H9 (cell line): ENCODE measurements at regions not wholly inside any gene's neighbourhood (a gene's known extent, or its start where the extent isn't known, plus 50 kb on each side); places are given as distances from the start of the nearest gene placed in this dataset.

Experiments
- DNase-seq: peaks from one replicate; pipeline ENCODE4 v3.0.0-alpha.2; 2017
- H2AFZ ChIP-seq: one replicate; pipeline ENCODE4 v1.6.1; 2013; ENCODE audit warnings: mild to moderate bottlenecking, low read length, control low read depth, moderate library complexity
- H2AK5ac ChIP-seq: 2 replicates; pipeline ENCODE4 v1.6.1; 2013; ENCODE audit warnings: low read length, control low read depth, mixed read lengths; ENCODE audit not compliant: insufficient read length
- H2BK120ac ChIP-seq: one replicate; pipeline ENCODE4 v1.6.1; 2013; ENCODE audit warnings: low read depth, mild to moderate bottlenecking, low read length, control low read depth, inconsistent platforms; ENCODE audit not compliant: poor library complexity, severe bottlenecking
- H2BK12ac ChIP-seq: 2 replicates; pipeline ENCODE4 v1.6.1; 2013; ENCODE audit warnings: low read length, control low read depth, mixed read lengths, low read depth; ENCODE audit not compliant: insufficient read length
- H2BK15ac ChIP-seq: 2 replicates; pipeline ENCODE4 v1.6.1; 2013; ENCODE audit warnings: low read depth, low read length, control low read depth
- H2BK20ac ChIP-seq: one replicate; pipeline ENCODE4 v1.6.1; 2013; ENCODE audit warnings: low read depth, mild to moderate bottlenecking, low read length, control low read depth, inconsistent platforms; ENCODE audit not compliant: poor library complexity, severe bottlenecking
- H2BK5ac ChIP-seq: 2 replicates; pipeline ENCODE4 v1.6.1; 2013; ENCODE audit warnings: low read length, control low read depth, mixed read lengths; ENCODE audit not compliant: insufficient read length
- H3K14ac ChIP-seq: 2 replicates; pipeline ENCODE4 v1.6.1; 2013; ENCODE audit warnings: low read length, control low read depth; ENCODE audit not compliant: insufficient read depth
- H3K18ac ChIP-seq: 2 replicates; pipeline ENCODE4 v1.6.1; 2013; ENCODE audit warnings: low read depth, mild to moderate bottlenecking, mixed read lengths, low read length, control low read depth; ENCODE audit not compliant: insufficient read length
- H3K23ac ChIP-seq: 2 replicates; pipeline ENCODE4 v1.6.1; 2013; ENCODE audit warnings: low read length, control low read depth, mixed read lengths, low read depth; ENCODE audit not compliant: insufficient read length
- H3K23me2 ChIP-seq: 2 replicates; pipeline ENCODE4 v1.6.1; 2013; ENCODE audit warnings: low read depth, mild to moderate bottlenecking, mixed read lengths, low read length, control low read depth; ENCODE audit not compliant: insufficient read length, poor library complexity, severe bottlenecking
- H3K27ac ChIP-seq: 2 replicates; pipeline ENCODE4 v1.5.1; 2013; ENCODE audit warnings: low read length, control low read depth, mixed read lengths, low read depth; ENCODE audit not compliant: insufficient read length
- H3K27me3 ChIP-seq: 2 replicates; pipeline ENCODE4 v1.6.1; 2013; ENCODE audit warnings: low read length, control low read depth, inconsistent platforms; ENCODE audit not compliant: insufficient read depth
- H3K4ac ChIP-seq: 2 replicates; pipeline ENCODE4 v1.6.1; 2013; ENCODE audit warnings: low read depth, mild to moderate bottlenecking, control low read depth, inconsistent platforms, low read length, moderate library complexity
- H3K4me1 ChIP-seq: 2 replicates; pipeline ENCODE4 v1.6.1; 2013; ENCODE audit warnings: low read length, control low read depth, inconsistent platforms; ENCODE audit not compliant: insufficient read depth
- H3K4me2 ChIP-seq: 2 replicates; pipeline ENCODE4 v1.6.1; 2013; ENCODE audit warnings: low read length, control low read depth, mixed read lengths; ENCODE audit not compliant: insufficient read length, insufficient read depth
- H3K56ac ChIP-seq: 2 replicates; pipeline ENCODE4 v1.6.1; 2013; ENCODE audit warnings: low read depth, mild to moderate bottlenecking, mixed read lengths, low read length, control low read depth; ENCODE audit not compliant: insufficient read length
- H3K79me1 ChIP-seq: 2 replicates; pipeline ENCODE4 v1.6.1; 2013; ENCODE audit warnings: low read depth, mild to moderate bottlenecking, moderate library complexity, low read length, control low read depth, inconsistent platforms; ENCODE audit not compliant: insufficient read depth, poor library complexity, severe bottlenecking
- H3K79me2 ChIP-seq: 2 replicates; pipeline ENCODE4 v1.6.1; 2013; ENCODE audit warnings: low read length, control low read depth, inconsistent platforms; ENCODE audit not compliant: insufficient read depth
- H3K9ac ChIP-seq: 2 replicates; pipeline ENCODE4 v1.6.1; 2013; ENCODE audit warnings: low read length, control low read depth, mixed read lengths; ENCODE audit not compliant: insufficient read length; ENCODE audit errors: extremely low read depth
- H3K9me3 ChIP-seq: one replicate; pipeline ENCODE4 v1.6.1; 2013; ENCODE audit warnings: low read depth, low read length, inconsistent platforms; ENCODE audit not compliant: control insufficient read depth
- H3T11ph ChIP-seq: one replicate; pipeline ENCODE4 v1.6.1; 2013; ENCODE audit warnings: mild to moderate bottlenecking, low read length, control low read depth, inconsistent platforms
- H4K20me1 ChIP-seq: one replicate; pipeline ENCODE4 v1.6.1; 2013; ENCODE audit not compliant: control insufficient read depth, insufficient read length, insufficient read depth
- H4K5ac ChIP-seq: 2 replicates; pipeline ENCODE4 v1.6.1; 2013; ENCODE audit warnings: low read depth, mild to moderate bottlenecking, mixed read lengths, low read length, control low read depth; ENCODE audit not compliant: insufficient read length
- H4K8ac ChIP-seq: replicated peaks from 2 replicates; pipeline ENCODE4 v1.6.1; 2013; ENCODE audit warnings: low read length, control low read depth, mixed read lengths, low read depth; ENCODE audit not compliant: insufficient read length
- H4K91ac ChIP-seq: 2 replicates; pipeline ENCODE4 v1.6.1; 2013; ENCODE audit warnings: low read depth, mild to moderate bottlenecking, moderate library complexity, mixed read lengths, low read length, control low read depth; ENCODE audit not compliant: insufficient read length
- H3K27ac Mint-ChIP-seq, 3 experiments: 2 replicates in 2 of 3; 3 replicates in 1 of 3; pipeline ENCODE4 v1.8.0; 2020 to 2021; ENCODE audit warnings: mixed read lengths in 3 of 3, mild to moderate bottlenecking in 1 of 3, moderate library complexity in 1 of 3
- H3K27me3 Mint-ChIP-seq: 2 replicates; pipeline ENCODE4 v1.8.0; 2021; ENCODE audit warnings: low read depth, mild to moderate bottlenecking, moderate library complexity, mixed read lengths
- H3K36me3 Mint-ChIP-seq, 3 experiments: 2 replicates in 2 of 3; 3 replicates in 1 of 3; pipeline ENCODE4 v1.8.0; 2020 to 2021; ENCODE audit warnings: low read depth in 3 of 3, mixed read lengths in 3 of 3; ENCODE audit not compliant: insufficient read depth in 1 of 3
- H3K4me1 Mint-ChIP-seq, 2 experiments: 2 replicates each; pipeline ENCODE4 v1.8.0; 2020; ENCODE audit warnings: mixed read lengths in 2 of 2
- H3K4me3 Mint-ChIP-seq, 2 experiments: 2 replicates in 1 of 2; 3 replicates in 1 of 2; pipeline ENCODE4 v1.8.0; 2020 to 2021; ENCODE audit warnings: mild to moderate bottlenecking in 2 of 2, mixed read lengths in 2 of 2, moderate library complexity in 1 of 2
- H3K9me3 Mint-ChIP-seq, 2 experiments: 2 replicates in 1 of 2; 3 replicates in 1 of 2; pipeline ENCODE4 v1.8.0; 2020; ENCODE audit warnings: mild to moderate bottlenecking in 2 of 2, mixed read lengths in 2 of 2, moderate library complexity in 1 of 2
- CTCF ChIP-seq: fragments of 200-600 bp; sonication (generic); conservative IDR thresholded peaks from 3 replicates; pipeline ENCODE4 v1.8.0; 2021; ENCODE audit warnings: antibody characterized with exemption, mild to moderate bottlenecking
- WGBS: extraction: QIAGEN DNeasy Blood & Tissue Kit; methylation state at CpG from one replicate; pipeline ENCODE4 v1.1.7; 2013; ENCODE audit warnings: missing lambda C conversion rate, low lambda C conversion rate, mixed read lengths; ENCODE audit not compliant: insufficient read length; ENCODE audit errors: extremely low coverage; 5-methylcytosine and 5-hydroxymethylcytosine counted together

DNA sequence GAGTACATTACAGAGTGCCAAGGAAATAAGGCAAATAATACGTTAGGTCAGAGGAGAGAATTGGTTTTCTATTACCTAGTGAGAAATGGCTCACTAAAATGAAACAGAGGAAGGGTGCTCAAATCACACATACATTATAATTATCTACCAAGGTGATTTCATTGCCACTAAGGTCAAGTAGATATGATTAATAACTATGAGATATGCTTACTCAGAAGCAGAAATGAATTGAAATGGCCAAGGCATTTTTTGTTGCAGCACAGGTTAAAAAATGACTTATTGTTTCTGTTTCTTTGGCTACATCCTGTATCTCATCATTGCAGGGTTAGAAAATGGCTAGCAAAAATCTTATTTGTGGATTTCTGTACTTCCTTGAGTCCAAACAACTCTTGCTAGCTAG lies 154.5 kb upstream of the GORAB start:
- H3K27me3 ChIP-seq, result no peaks in the 10 kb centered on the region
- no peak overlapping the region for H3K23ac ChIP-seq
- H3K9me3 ChIP-seq, result no peaks in the 10 kb centered on the region
- no peak overlapping the region for H3K9ac ChIP-seq
- no CpG with 5 or more reads among the region's 1 CpG for WGBS
- H3K27ac Mint-ChIP-seq, result no peak overlapping the region
- no peaks in the 10 kb centered on the region for H4K20me1 ChIP-seq
- H2BK15ac ChIP-seq, result no peak overlapping the region
- H3K27ac ChIP-seq, result no peak overlapping the region
- no peak for TF ChIP-seq CTCF
- no peak overlapping the region for H3K4me2 ChIP-seq
- H3T11ph ChIP-seq, result no peak overlapping the region
- H4K8ac ChIP-seq, result no peak overlapping the region
- H3K4ac ChIP-seq, result no peak overlapping the region
- peaks cover 8% of the 10 kb centered on the region; the same call in 1 of the 2 replicates for H3K4me1 ChIP-seq
- no peaks in the 10 kb centered on the region for H3K36me3 Mint-ChIP-seq
- H3K14ac ChIP-seq, result no peak overlapping the region
- H3K4me3 Mint-ChIP-seq, result no peak overlapping the region
- no peak overlapping the region for H2BK20ac ChIP-seq
- no peak overlapping the region for H3K56ac ChIP-seq
- no peak overlapping the region for H4K5ac ChIP-seq
- no peak for DNase-seq
- no peak overlapping the region for H4K91ac ChIP-seq
- H3K4me1 Mint-ChIP-seq, result peaks cover 9 to 11% of the 10 kb centered on the region in 2 experiments
- no peak overlapping the region for H2AFZ ChIP-seq
- no peak overlapping the region for H2BK12ac ChIP-seq
- H3K23me2 ChIP-seq, result no peaks in the 10 kb centered on the region
- H3K79me1 ChIP-seq, result no peaks in the 10 kb centered on the region
- no peaks in the 10 kb centered on the region for H3K27me3 Mint-ChIP-seq
- no peak overlapping the region for H2BK120ac ChIP-seq
- no peak overlapping the region for H2AK5ac ChIP-seq
- H2BK5ac ChIP-seq, result no peak overlapping the region
- H3K18ac ChIP-seq, result no peak overlapping the region
- no peaks in the 10 kb centered on the region for H3K79me2 ChIP-seq
- peaks cover 0 to 3% of the 10 kb centered on the region in 2 experiments; a peak in 1 of 5 replicates for H3K9me3 Mint-ChIP-seq
